NCI-H2227 (cell line): ENCODE measurements at regions not wholly inside any gene's neighbourhood (a gene's known extent, or its start where the extent isn't known, plus 50 kb on each side); places are given as distances from the start of the nearest gene placed in this dataset.

Experiments used
- DNase-seq: peaks from one replicate; lab custom pipeline; 2025; ENCODE audit not compliant: unreplicated experiment; lab: John Stamatoyannopoulos, UW

GRCh38 chr14:106843951-106844483 is 1317.6 kb downstream of the TMEM121 start:
- no peak for DNase-seq

GRCh38 chr14:106844608-106845285 is 1318.4 kb downstream of the TMEM121 start:
- DNase-seq = peak; percentile 13

- no peak for DNase-seq
Observed at GRCh38 chr14:106845286-106846087, 1319.1 kb downstream of the TMEM121 start.

- no peak for DNase-seq
Observed at GRCh38 chr14:106846218-106846617, 1319.8 kb downstream of the TMEM121 start.

- no peak for DNase-seq
Observed at GRCh38 chr14:106848330-106849121, 1322.1 kb downstream of the TMEM121 start.

GRCh38 chr14:106850913-106851825 is 1324.8 kb downstream of the TMEM121 start:
- no peak for DNase-seq

GRCh38 chr14:106872611-106873446 is 1346.4 kb downstream of the TMEM121 start:
- DNase-seq = no peak

- no peak for DNase-seq
Observed at GRCh38 chr14:106874350-106874749, 1348.0 kb downstream of the TMEM121 start.

- DNase-seq = no peak
Observed at GRCh38 chr14:106875503-106875902, 1349.1 kb downstream of the TMEM121 start.

- no peak for DNase-seq
Observed at GRCh38 chr14:106876711-106877110, 1350.3 kb downstream of the TMEM121 start.

GRCh38 chr14:106877517-106877916 is 1351.1 kb downstream of the TMEM121 start:
- DNase-seq = no peak

GRCh38 chr14:106879241-106879640 is 1352.9 kb downstream of the TMEM121 start:
- no peak for DNase-seq

- no peak for DNase-seq
Observed at GRCh38 chr14:106883218-106883692, 1356.9 kb downstream of the TMEM121 start.
